ENCODE measurements at regions not wholly inside any gene's neighbourhood (a gene's known extent, or its start where the extent isn't known, plus 50 kb on each side); places are given as distances from the start of the nearest gene placed in this dataset.

- Histone ChIP-seq H3K27me3 (ENCODE audit: insufficient read depth in 3 of 3, low read length in 2 of 3) (no peaks in the 10 kb centered on the region), H3K27ac (no peak overlapping the region), H3K36me3 (ENCODE audit: insufficient read depth in 1 of 2, low read depth in 1 of 2) (no peaks in the 10 kb centered on the region), H3K9me3 (no peaks in the 10 kb centered on the region), H3K4me1 (no peaks in the 10 kb centered on the region), H3K4me3 (no peak overlapping the region)
- intact Hi-C loops (cut with DNase I) = no loop called here
- 71 to 80% (median 78%) methylated on average over 13 of the region's 13 CpGs for WGBS, 3 donors
- ATAC-seq = no peak
- TF ChIP-seq CTCF (IDR thresholded peaks at IDR 0.05) = no peak
- DNase-seq = no peak
Measured at GRCh38 chr10:131675104-131675503, 225.7 kb upstream of the PPP2R2D start.

GRCh38 chr10:131676046-131676799, 224.6 kb upstream of the PPP2R2D start:
- Histone ChIP-seq H3K36me3 (ENCODE audit: insufficient read depth in 1 of 2, low read depth in 1 of 2) (no peaks in the 10 kb centered on the region), H3K27me3 (ENCODE audit: insufficient read depth in 3 of 3, low read length in 2 of 3) (peaks cover 0 to 2% (median 0%) of the 10 kb centered on the region in 3 donors), H3K9me3 (no peaks in the 10 kb centered on the region), H3K27ac (no peak overlapping the region), H3K4me1 (no peaks in the 10 kb centered on the region), H3K4me3 (no peak overlapping the region)
- WGBS, 3 donors = 74 to 77% (median 75%) methylated on average over 28 of the region's 28 CpGs
- no peak for DNase-seq
- TF ChIP-seq CTCF (IDR thresholded peaks at IDR 0.05) = no peak
- intact Hi-C loops (cut with DNase I) = no loop called here
- no peak for ATAC-seq

GRCh38 chr10:131676800-131677421, 223.9 kb upstream of the PPP2R2D start:
- peaks cover 0 to 2% (median 0%) of the 10 kb centered on the region in 3 donors for H3K27me3 ChIP-seq (ENCODE audit: insufficient read depth in 3 of 3, low read length in 2 of 3)
- WGBS, 3 donors = 42 to 50% (median 47%) methylated on average over 19 of the region's 19 CpGs

GRCh38 chr10:131677671-131678070, 223.1 kb upstream of the PPP2R2D start:
- ATAC-seq = no peak
- 73 to 79% (median 74%) methylated on average over 8 of the region's 8 CpGs for WGBS, 3 donors
- peaks cover 0 to 2% (median 0%) of the 10 kb centered on the region in 3 donors for H3K27me3 ChIP-seq (ENCODE audit: insufficient read depth in 3 of 3, low read length in 2 of 3)
- H3K4me3 ChIP-seq = no peak overlapping the region
- H3K4me1 ChIP-seq = no peaks in the 10 kb centered on the region
- no peak for TF ChIP-seq CTCF (IDR thresholded peaks at IDR 0.05)
- intact Hi-C loops (cut with DNase I) = no loop called here
- H3K36me3 ChIP-seq (ENCODE audit: insufficient read depth in 1 of 2, low read depth in 1 of 2) = no peaks in the 10 kb centered on the region
- DNase-seq = no peak
- H3K27ac ChIP-seq = no peak overlapping the region
- no peaks in the 10 kb centered on the region for H3K9me3 ChIP-seq

More at GRCh38 chr10:131676800-131677421, 223.9 kb upstream of the PPP2R2D start:
- H3K27ac ChIP-seq = no peak overlapping the region
- no peaks in the 10 kb centered on the region for H3K9me3 ChIP-seq
- TF ChIP-seq CTCF (IDR thresholded peaks at IDR 0.05) = no peak
- ATAC-seq = no peak
- intact Hi-C loops (cut with DNase I) = no loop called here
- H3K36me3 ChIP-seq (ENCODE audit: insufficient read depth in 1 of 2, low read depth in 1 of 2) = no peaks in the 10 kb centered on the region
- DNase-seq = no peak
- H3K4me1 ChIP-seq = no peaks in the 10 kb centered on the region
- H3K4me3 ChIP-seq = no peak overlapping the region
